H9 (cell line): ENCODE measurements at regions not wholly inside any gene's neighbourhood (a gene's known extent, or its start where the extent isn't known, plus 50 kb on each side); places are given as distances from the start of the nearest gene placed in this dataset.

Experiments used
- DNase-seq: peaks from one replicate; pipeline ENCODE4 v3.0.0-alpha.2; 2017
- H2AFZ ChIP-seq: one replicate; pipeline ENCODE4 v1.6.1; 2013; ENCODE audit warnings: mild to moderate bottlenecking, low read length, control low read depth, moderate library complexity
- H2AK5ac ChIP-seq: 2 replicates; pipeline ENCODE4 v1.6.1; 2013; ENCODE audit warnings: low read length, control low read depth, mixed read lengths; ENCODE audit not compliant: insufficient read length
- H2BK120ac ChIP-seq: one replicate; pipeline ENCODE4 v1.6.1; 2013; ENCODE audit warnings: low read depth, mild to moderate bottlenecking, low read length, control low read depth, inconsistent platforms; ENCODE audit not compliant: poor library complexity, severe bottlenecking
- H2BK12ac ChIP-seq: 2 replicates; pipeline ENCODE4 v1.6.1; 2013; ENCODE audit warnings: low read length, control low read depth, mixed read lengths, low read depth; ENCODE audit not compliant: insufficient read length
- H2BK15ac ChIP-seq: 2 replicates; pipeline ENCODE4 v1.6.1; 2013; ENCODE audit warnings: low read depth, low read length, control low read depth
- H2BK20ac ChIP-seq: one replicate; pipeline ENCODE4 v1.6.1; 2013; ENCODE audit warnings: low read depth, mild to moderate bottlenecking, low read length, control low read depth, inconsistent platforms; ENCODE audit not compliant: poor library complexity, severe bottlenecking
- H2BK5ac ChIP-seq: 2 replicates; pipeline ENCODE4 v1.6.1; 2013; ENCODE audit warnings: low read length, control low read depth, mixed read lengths; ENCODE audit not compliant: insufficient read length
- H3K14ac ChIP-seq: 2 replicates; pipeline ENCODE4 v1.6.1; 2013; ENCODE audit warnings: low read length, control low read depth; ENCODE audit not compliant: insufficient read depth
- H3K18ac ChIP-seq: 2 replicates; pipeline ENCODE4 v1.6.1; 2013; ENCODE audit warnings: low read depth, mild to moderate bottlenecking, mixed read lengths, low read length, control low read depth; ENCODE audit not compliant: insufficient read length
- H3K23ac ChIP-seq: 2 replicates; pipeline ENCODE4 v1.6.1; 2013; ENCODE audit warnings: low read length, control low read depth, mixed read lengths, low read depth; ENCODE audit not compliant: insufficient read length
- H3K23me2 ChIP-seq: 2 replicates; pipeline ENCODE4 v1.6.1; 2013; ENCODE audit warnings: low read depth, mild to moderate bottlenecking, mixed read lengths, low read length, control low read depth; ENCODE audit not compliant: insufficient read length, poor library complexity, severe bottlenecking
- H3K27ac ChIP-seq: 2 replicates; pipeline ENCODE4 v1.5.1; 2013; ENCODE audit warnings: low read length, control low read depth, mixed read lengths, low read depth; ENCODE audit not compliant: insufficient read length
- H3K27me3 ChIP-seq: 2 replicates; pipeline ENCODE4 v1.6.1; 2013; ENCODE audit warnings: low read length, control low read depth, inconsistent platforms; ENCODE audit not compliant: insufficient read depth
- H3K4ac ChIP-seq: 2 replicates; pipeline ENCODE4 v1.6.1; 2013; ENCODE audit warnings: low read depth, mild to moderate bottlenecking, control low read depth, inconsistent platforms, low read length, moderate library complexity
- H3K4me1 ChIP-seq: 2 replicates; pipeline ENCODE4 v1.6.1; 2013; ENCODE audit warnings: low read length, control low read depth, inconsistent platforms; ENCODE audit not compliant: insufficient read depth
- H3K4me2 ChIP-seq: 2 replicates; pipeline ENCODE4 v1.6.1; 2013; ENCODE audit warnings: low read length, control low read depth, mixed read lengths; ENCODE audit not compliant: insufficient read length, insufficient read depth
- H3K56ac ChIP-seq: 2 replicates; pipeline ENCODE4 v1.6.1; 2013; ENCODE audit warnings: low read depth, mild to moderate bottlenecking, mixed read lengths, low read length, control low read depth; ENCODE audit not compliant: insufficient read length
- H3K79me1 ChIP-seq: 2 replicates; pipeline ENCODE4 v1.6.1; 2013; ENCODE audit warnings: low read depth, mild to moderate bottlenecking, moderate library complexity, low read length, control low read depth, inconsistent platforms; ENCODE audit not compliant: insufficient read depth, poor library complexity, severe bottlenecking
- H3K79me2 ChIP-seq: 2 replicates; pipeline ENCODE4 v1.6.1; 2013; ENCODE audit warnings: low read length, control low read depth, inconsistent platforms; ENCODE audit not compliant: insufficient read depth
- H3K9ac ChIP-seq: 2 replicates; pipeline ENCODE4 v1.6.1; 2013; ENCODE audit warnings: low read length, control low read depth, mixed read lengths; ENCODE audit not compliant: insufficient read length; ENCODE audit errors: extremely low read depth
- H3K9me3 ChIP-seq: one replicate; pipeline ENCODE4 v1.6.1; 2013; ENCODE audit warnings: low read depth, low read length, inconsistent platforms; ENCODE audit not compliant: control insufficient read depth
- H3T11ph ChIP-seq: one replicate; pipeline ENCODE4 v1.6.1; 2013; ENCODE audit warnings: mild to moderate bottlenecking, low read length, control low read depth, inconsistent platforms
- H4K20me1 ChIP-seq: one replicate; pipeline ENCODE4 v1.6.1; 2013; ENCODE audit not compliant: control insufficient read depth, insufficient read length, insufficient read depth
- H4K5ac ChIP-seq: 2 replicates; pipeline ENCODE4 v1.6.1; 2013; ENCODE audit warnings: low read depth, mild to moderate bottlenecking, mixed read lengths, low read length, control low read depth; ENCODE audit not compliant: insufficient read length
- H4K8ac ChIP-seq: replicated peaks from 2 replicates; pipeline ENCODE4 v1.6.1; 2013; ENCODE audit warnings: low read length, control low read depth, mixed read lengths, low read depth; ENCODE audit not compliant: insufficient read length
- H4K91ac ChIP-seq: 2 replicates; pipeline ENCODE4 v1.6.1; 2013; ENCODE audit warnings: low read depth, mild to moderate bottlenecking, moderate library complexity, mixed read lengths, low read length, control low read depth; ENCODE audit not compliant: insufficient read length
- H3K27ac Mint-ChIP-seq, 3 experiments: 2 replicates in 2 of 3; 3 replicates in 1 of 3; pipeline ENCODE4 v1.8.0; 2020 to 2021; ENCODE audit warnings: mixed read lengths in 3 of 3, mild to moderate bottlenecking in 1 of 3, moderate library complexity in 1 of 3
- H3K27me3 Mint-ChIP-seq: 2 replicates; pipeline ENCODE4 v1.8.0; 2021; ENCODE audit warnings: low read depth, mild to moderate bottlenecking, moderate library complexity, mixed read lengths
- H3K36me3 Mint-ChIP-seq, 3 experiments: 2 replicates in 2 of 3; 3 replicates in 1 of 3; pipeline ENCODE4 v1.8.0; 2020 to 2021; ENCODE audit warnings: low read depth in 3 of 3, mixed read lengths in 3 of 3; ENCODE audit not compliant: insufficient read depth in 1 of 3
- H3K4me1 Mint-ChIP-seq, 2 experiments: 2 replicates each; pipeline ENCODE4 v1.8.0; 2020; ENCODE audit warnings: mixed read lengths in 2 of 2
- H3K4me3 Mint-ChIP-seq, 2 experiments: 2 replicates in 1 of 2; 3 replicates in 1 of 2; pipeline ENCODE4 v1.8.0; 2020 to 2021; ENCODE audit warnings: mild to moderate bottlenecking in 2 of 2, mixed read lengths in 2 of 2, moderate library complexity in 1 of 2
- H3K9me3 Mint-ChIP-seq, 2 experiments: 2 replicates in 1 of 2; 3 replicates in 1 of 2; pipeline ENCODE4 v1.8.0; 2020; ENCODE audit warnings: mild to moderate bottlenecking in 2 of 2, mixed read lengths in 2 of 2, moderate library complexity in 1 of 2
- WGBS: extraction: QIAGEN DNeasy Blood & Tissue Kit; methylation state at CpG from one replicate; pipeline ENCODE4 v1.1.7; 2013; ENCODE audit warnings: missing lambda C conversion rate, low lambda C conversion rate, mixed read lengths; ENCODE audit not compliant: insufficient read length; ENCODE audit errors: extremely low coverage; 5-methylcytosine and 5-hydroxymethylcytosine counted together
- TF ChIP-seq, protein P1 (sequence below): fragments of 200-600 bp; sonication (generic); conservative IDR thresholded peaks from 3 replicates; pipeline ENCODE4 v1.8.0; 2021; ENCODE audit warnings: antibody characterized with exemption, mild to moderate bottlenecking

DNA sequence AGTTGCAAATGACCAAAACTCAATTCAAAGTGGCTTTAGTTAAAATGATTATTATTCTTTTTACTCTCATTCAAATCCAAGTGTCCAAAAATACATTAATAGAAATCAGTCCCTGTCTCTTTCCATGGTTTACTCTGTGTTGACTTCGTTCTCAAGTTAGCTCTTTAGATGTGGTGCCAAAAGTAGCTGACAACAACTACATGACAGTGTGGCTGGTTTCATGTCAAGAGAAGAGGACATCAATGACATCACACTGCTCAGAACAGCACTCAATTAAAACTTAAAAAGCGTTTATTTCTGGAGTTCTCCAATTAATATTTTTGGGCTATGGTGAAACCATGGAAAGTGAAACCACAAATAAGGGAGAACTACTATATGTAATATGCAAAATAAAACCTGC, 1746.9 kb downstream of the LRRC4C start:
- H3K18ac ChIP-seq: no peak overlapping the region
- no peak overlapping the region for H4K8ac ChIP-seq
- Mint-ChIP-seq H3K9me3 (peaks cover 0 to 2% of the 10 kb centered on the region in 2 experiments; a peak in 1 of 5 replicates), H3K27ac (no peak overlapping the region), H3K4me3 (no peak overlapping the region), H3K27me3 (no peaks in the 10 kb centered on the region; the same call in 1 of the 2 replicates), H3K4me1 (peaks cover 2% of the 10 kb centered on the region in 2 experiments; a peak in 3 of 4 replicates), H3K36me3 (peaks cover 0 to 3% (median 0%) of the 10 kb centered on the region in 3 experiments; a peak in 1 of 7 replicates)
- H3K23ac ChIP-seq: no peak overlapping the region
- H3K4me2 ChIP-seq: no peak overlapping the region
- no peaks in the 10 kb centered on the region for H3K23me2 ChIP-seq
- H3K4me1 ChIP-seq: no peaks in the 10 kb centered on the region
- no peaks in the 10 kb centered on the region for H3K9me3 ChIP-seq
- no peak overlapping the region for H3K56ac ChIP-seq
- H2BK20ac ChIP-seq: no peak overlapping the region
- no peak overlapping the region for H3K14ac ChIP-seq
- DNase-seq: no peak
- no peak overlapping the region for H3T11ph ChIP-seq
- no peak overlapping the region for H2BK120ac ChIP-seq
- no peak overlapping the region for H4K91ac ChIP-seq
- no CpG with 5 or more reads among the region's 2 CpGs for WGBS
- no peaks in the 10 kb centered on the region for H3K27me3 ChIP-seq
- no peak overlapping the region for H2BK12ac ChIP-seq
- no peak overlapping the region for H2BK15ac ChIP-seq
- no peak overlapping the region for H3K9ac ChIP-seq
- no peak overlapping the region for H2BK5ac ChIP-seq
- no peak overlapping the region for H3K27ac ChIP-seq
- H3K4ac ChIP-seq: no peak overlapping the region
- no peak overlapping the region for H2AK5ac ChIP-seq
- no peaks in the 10 kb centered on the region for H3K79me2 ChIP-seq
- no peaks in the 10 kb centered on the region for H3K79me1 ChIP-seq
- TF ChIP-seq, protein P1, sequence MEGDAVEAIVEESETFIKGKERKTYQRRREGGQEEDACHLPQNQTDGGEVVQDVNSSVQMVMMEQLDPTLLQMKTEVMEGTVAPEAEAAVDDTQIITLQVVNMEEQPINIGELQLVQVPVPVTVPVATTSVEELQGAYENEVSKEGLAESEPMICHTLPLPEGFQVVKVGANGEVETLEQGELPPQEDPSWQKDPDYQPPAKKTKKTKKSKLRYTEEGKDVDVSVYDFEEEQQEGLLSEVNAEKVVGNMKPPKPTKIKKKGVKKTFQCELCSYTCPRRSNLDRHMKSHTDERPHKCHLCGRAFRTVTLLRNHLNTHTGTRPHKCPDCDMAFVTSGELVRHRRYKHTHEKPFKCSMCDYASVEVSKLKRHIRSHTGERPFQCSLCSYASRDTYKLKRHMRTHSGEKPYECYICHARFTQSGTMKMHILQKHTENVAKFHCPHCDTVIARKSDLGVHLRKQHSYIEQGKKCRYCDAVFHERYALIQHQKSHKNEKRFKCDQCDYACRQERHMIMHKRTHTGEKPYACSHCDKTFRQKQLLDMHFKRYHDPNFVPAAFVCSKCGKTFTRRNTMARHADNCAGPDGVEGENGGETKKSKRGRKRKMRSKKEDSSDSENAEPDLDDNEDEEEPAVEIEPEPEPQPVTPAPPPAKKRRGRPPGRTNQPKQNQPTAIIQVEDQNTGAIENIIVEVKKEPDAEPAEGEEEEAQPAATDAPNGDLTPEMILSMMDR: no peak
- H4K20me1 ChIP-seq: no peaks in the 10 kb centered on the region
- H4K5ac ChIP-seq: no peak overlapping the region
- H2AFZ ChIP-seq: no peak overlapping the region
